K562 (cell line): ENCODE measurements at regions not wholly inside any gene's neighbourhood (a gene's known extent, or its start where the extent isn't known, plus 50 kb on each side); places are given as distances from the start of the nearest gene placed in this dataset.

ENCODE experiments used
- ATAC-seq: fragments of 200-7000 bp; cut with Tn5 transposase; 3 replicates; pipeline ENCODE4 v1.9.1; 2020; ENCODE audit warnings: moderate library complexity
- BruUV-seq: library from RNA; stranded (reverse); fragments of 400-500 nt; replicated peaks from 2 replicates; lab custom pipeline; 2021; lab: Mats Ljungman, UMichigan
- CTCF ChIA-PET: fragments of 300-600 bp; formaldehyde crosslinking; extraction: SDS; loops from one replicate; lab custom pipeline; 2021; ENCODE audit warnings: low intra/inter-chr PET ratio; lab: Yijun Ruan, JAX
- POLR2A ChIA-PET: fragments of 300-600, 350-650 bp; sonication (Branson Sonifier 250); formaldehyde crosslinking; extraction: SDS; loops from one replicate; lab custom pipeline; 2021; ENCODE audit warnings: antibody characterized with exemption, inconsistent platforms; lab: Yijun Ruan, JAX
- DNase-seq, 4 experiments: peaks; one replicate each; pipeline versions ENCODE4 v3.0.0 to v3.0.0-alpha.2; 2011 to 2018; ENCODE audit warnings: low spot score in 3 of 4, mixed read lengths in 3 of 4; ENCODE audit errors: extremely low read depth in 1 of 4
- FAIRE-seq: peaks from 2 replicates; lab custom pipeline; 2011; peaks lifted over from hg19 to GRCh38; lab: Jason Lieb, UNC
- H2AFZ ChIP-seq: 2 replicates; pipeline ENCODE4 v1.6.0; 2011; ENCODE audit warnings: low read depth, low read length, control low read depth, inconsistent platforms
- H3K27ac ChIP-seq: fragments of 200-600 bp; 3 replicates; pipeline ENCODE4 v1.8.0; 2011; ENCODE audit warnings: low read depth, mild to moderate bottlenecking, control low read depth, inconsistent platforms, low read length, moderate library complexity, mixed read lengths; ENCODE audit errors: extremely low read depth
- H3K27me3 ChIP-seq, 2 experiments: fragments of 300-600 bp in 1 of 2; 2 replicates in 1 of 2; 3 replicates in 1 of 2; pipeline versions ENCODE4 v1.6.0 to v1.8.0; 2011; ENCODE audit warnings: inconsistent platforms in 2 of 2, low read length in 2 of 2, mild to moderate bottlenecking in 1 of 2, mixed read lengths in 1 of 2, moderate library complexity in 1 of 2; ENCODE audit not compliant: control insufficient read depth in 2 of 2, insufficient read depth in 2 of 2
- H3K36me3 ChIP-seq: fragments of 300-600 bp; 3 replicates; pipeline ENCODE4 v1.8.0; 2011; ENCODE audit warnings: mild to moderate bottlenecking, low read length, inconsistent platforms; ENCODE audit not compliant: control insufficient read depth, insufficient read depth
- H3K4me1 ChIP-seq, 2 experiments: fragments of 200-600 bp in 1 of 2; replicated peaks in 1 of 2; 2 replicates in 1 of 2; 3 replicates in 1 of 2; pipeline versions ENCODE4 v1.5.1 to v1.8.0; 2011; ENCODE audit warnings: inconsistent platforms in 2 of 2, low read length in 2 of 2, mild to moderate bottlenecking in 1 of 2, mixed read lengths in 1 of 2, moderate library complexity in 1 of 2; ENCODE audit not compliant: control insufficient read depth in 2 of 2, insufficient read depth in 2 of 2
- H3K4me2 ChIP-seq: 2 replicates; pipeline ENCODE4 v1.6.1; 2011; ENCODE audit warnings: low read length, control low read depth, inconsistent platforms, mixed read lengths; ENCODE audit not compliant: insufficient read depth
- H3K4me3 ChIP-seq: fragments of 200-600 bp; sonication (generic), shearing (Covaris generic); 2 replicates; pipeline ENCODE4 v1.5.1; 2016; ENCODE audit warnings: control low read depth, inconsistent platforms
- H3K79me2 ChIP-seq: fragments of 200-600 bp; 3 replicates; pipeline ENCODE4 v1.8.0; 2011; ENCODE audit warnings: low read length, inconsistent platforms; ENCODE audit not compliant: control insufficient read depth, insufficient read depth
- H3K9ac ChIP-seq, 2 experiments: 2 replicates each; pipeline versions ENCODE4 v1.6.0 to v1.6.1; 2011; ENCODE audit warnings: low read depth in 2 of 2, low read length in 2 of 2, control low read depth in 1 of 2, inconsistent platforms in 1 of 2, mild to moderate bottlenecking in 1 of 2, mixed read lengths in 1 of 2; ENCODE audit not compliant: insufficient read depth in 1 of 2
- H3K9me1 ChIP-seq: one replicate; pipeline ENCODE4 v1.6.0; 2011; ENCODE audit warnings: inconsistent platforms, mild to moderate bottlenecking, low read length, moderate library complexity; ENCODE audit not compliant: control insufficient read depth, insufficient read depth
- H3K9me3 ChIP-seq: replicated peaks from 2 replicates; pipeline ENCODE4 v1.5.1; 2011; ENCODE audit warnings: low read depth, low read length, inconsistent platforms; ENCODE audit not compliant: control insufficient read depth, insufficient read depth
- H4K20me1 ChIP-seq: replicated peaks from 2 replicates; pipeline ENCODE4 v1.6.1; 2011; ENCODE audit warnings: low read length, inconsistent platforms, mixed read lengths; ENCODE audit not compliant: control insufficient read depth, insufficient read depth
- CHCHD3 ChIP-seq: fragments of 250-450 bp; sonication (Bioruptor Pico); IDR thresholded peaks from 2 replicates; pipeline ENCODE4 v2.1.2; 2022; ENCODE audit warnings: mild to moderate bottlenecking
- DDX20 ChIP-seq: fragments of 450-650 bp; IDR thresholded peaks from 2 replicates; pipeline ENCODE4 v1.6.1; 2016; ENCODE audit warnings: missing genetic modification characterization, low read depth, mild to moderate bottlenecking, missing compliant biosample characterization, moderate library complexity
- E4F1 ChIP-seq: fragments of 250-450 bp; sonication (Bioruptor Pico); IDR thresholded peaks from 2 replicates; pipeline ENCODE4 v1.5.0; 2021; ENCODE audit warnings: mild to moderate bottlenecking, borderline replicate concordance
- FOXA3 ChIP-seq, 2 experiments: fragments of 450-650 bp in 1 of 2; sonication (generic) in 1 of 2; formaldehyde crosslinking; IDR thresholded peaks in 1 of 2; conservative IDR thresholded peaks in 1 of 2; 2 replicates each; pipeline versions ENCODE4 v1.4.0 to v1.8.0; 2020 to 2022; ENCODE audit warnings: mild to moderate bottlenecking in 2 of 2, missing genetic modification reagents in 1 of 2
- GMEB1 ChIP-seq: fragments of 250-450 bp; sonication (Bioruptor Pico); IDR thresholded peaks from 2 replicates; pipeline ENCODE4 v1.4.0; 2020; ENCODE audit warnings: mild to moderate bottlenecking
- HOMEZ ChIP-seq: fragments of 250-450 bp; sonication (Bioruptor Pico); IDR thresholded peaks from 2 replicates; pipeline ENCODE4 v1.4.0; 2020; ENCODE audit warnings: mild to moderate bottlenecking, moderate library complexity
- MCM3 ChIP-seq: fragments of 450-650 bp; IDR thresholded peaks from 2 replicates; pipeline ENCODE4 v1.6.1; 2016
- MEIS2 ChIP-seq: fragments of 450-650 bp; IDR thresholded peaks from 2 replicates; pipeline ENCODE4 v1.6.1; 2014; ENCODE audit warnings: mild to moderate bottlenecking; ENCODE audit not compliant: partially characterized antibody
- NFYB ChIP-seq: IDR thresholded peaks from 2 replicates; pipeline ENCODE4 v1.6.1; 2011; ENCODE audit warnings: mild to moderate bottlenecking, moderate library complexity; ENCODE audit not compliant: insufficient read length; ENCODE audit errors: extremely low read depth
- RFX7 ChIP-seq: fragments of 250-450 bp; sonication (Bioruptor Pico); IDR thresholded peaks from 2 replicates; pipeline ENCODE4 v1.5.1; 2021; ENCODE audit warnings: mild to moderate bottlenecking
- SIRT6 ChIP-seq: IDR thresholded peaks from one replicate; pipeline ENCODE4 v1.6.1; 2012; ENCODE audit warnings: low read depth, mild to moderate bottlenecking, control low read depth, inconsistent platforms, low read length, moderate library complexity
- SREBF2 ChIP-seq: sonication (generic); formaldehyde crosslinking; IDR thresholded peaks from 2 replicates; pipeline ENCODE4 v1.4.0; 2020; ENCODE audit warnings: mild to moderate bottlenecking, missing genetic modification reagents
- TCF7 ChIP-seq: sonication (generic); IDR thresholded peaks from 2 replicates; pipeline ENCODE4 v1.6.1; 2016; ENCODE audit warnings: antibody characterized with exemption, borderline replicate concordance
- TEAD4 ChIP-seq, 2 experiments: sonication (generic) in 1 of 2; formaldehyde crosslinking in 1 of 2; IDR thresholded peaks; 2 replicates each; pipeline versions ENCODE4 v1.6.1 to v1.8.0; 2012 to 2022; ENCODE audit warnings: borderline replicate concordance in 1 of 2, inconsistent platforms in 1 of 2, low read length in 1 of 2, mild to moderate bottlenecking in 1 of 2, missing genetic modification reagents in 1 of 2
- ZBTB34 ChIP-seq: fragments of 250-450 bp; sonication (Bioruptor Pico); IDR thresholded peaks from 2 replicates; pipeline ENCODE4 v1.8.0; 2021; ENCODE audit warnings: mild to moderate bottlenecking, moderate library complexity
- ZNF408 ChIP-seq: fragments of 250-450 bp; sonication (Bioruptor Pico); IDR thresholded peaks from 2 replicates; pipeline ENCODE4 v1.4.0; 2020; ENCODE audit warnings: low read depth, mild to moderate bottlenecking, moderate library complexity
- WGBS: fragments of 100-300 bp; shearing (Covaris generic); methylation state at CpG from one replicate; pipeline ENCODE4 v1.1.6; 2016; ENCODE audit warnings: low coverage, mixed read lengths; ENCODE audit not compliant: insufficient coverage; ENCODE audit errors: missing lambda C conversion rate; 5-methylcytosine and 5-hydroxymethylcytosine counted together
- in situ Hi-C: fragments of 300-500 bp; cut with MboI; formaldehyde crosslinking; loops from 4 replicates; pipeline ENCODE4 v1.15.0; 2018; ENCODE audit warnings: inconsistent platforms, mixed read lengths
- intact Hi-C: fragments of 100-400 bp; cut with micrococcal nuclease; formaldehyde crosslinking; loops from 2 replicates; pipeline ENCODE4 v1.14.2; 2022

- no peaks in the 10 kb centered on the region for H4K20me1 ChIP-seq
- H3K4me2 ChIP-seq: no peak overlapping the region
- in situ Hi-C loops (no loop called here), intact Hi-C loops (no loop called here)
- H3K9me1 ChIP-seq: no peaks in the 10 kb centered on the region
- DNase-seq: no peak
- H3K4me3 ChIP-seq: no peak overlapping the region
- no peaks in the 10 kb centered on the region for H3K9me3 ChIP-seq
- no peak for FAIRE-seq
- no peaks in the 10 kb centered on the region for H3K36me3 ChIP-seq
- BruUV-seq: no TSS peak
- H3K4me1 ChIP-seq: no peaks in the 10 kb centered on the region; a peak in 1 of 5 replicates
- no peak overlapping the region for H2AFZ ChIP-seq
- ChIA-PET CTCF (no interaction called here), POLR2A (no interaction called here)
- H3K9ac ChIP-seq: no peak overlapping the region
- ATAC-seq: no peak
- 3% methylated on average over 6 of the region's 6 CpGs for WGBS
- peaks cover 8 to 65% of the 10 kb centered on the region in 2 experiments; a peak in 4 of 5 replicates for H3K27me3 ChIP-seq
- H3K79me2 ChIP-seq: no peaks in the 10 kb centered on the region
- no peak overlapping the region for H3K27ac ChIP-seq
- TF ChIP-seq FOXA3 (CRISPR knock-in tag; conservative IDR thresholded peaks at IDR 0.05 in 1 of 2, IDR thresholded peaks at IDR 0.05 in 1 of 2) (no peak), TCF7 (no peak), MEIS2 (no peak), CHCHD3 (CRISPR knock-in tag) (no peak), HOMEZ (no peak), ZBTB34 (CRISPR knock-in tag) (no peak), DDX20 (tag) (no peak), TEAD4 (IDR thresholded peaks at IDR 0.05; ENCODE audit: low read length) (no peak), TEAD4 (CRISPR knock-in tag; IDR thresholded peaks at IDR 0.05; ENCODE audit: borderline replicate concordance) (no peak), E4F1 (no peak), SIRT6 (no peak), MCM3 (no peak), ZNF408 (CRISPR knock-in tag) (no peak), SREBF2 (CRISPR knock-in tag) (no peak), RFX7 (CRISPR knock-in tag) (no peak), GMEB1 (CRISPR knock-in tag) (no peak), NFYB (no peak)
Observed at GRCh38 chr2:200744201-200744602, 67.5 kb upstream of the BZW1 start.
